Right ventricle myocardium inferior (tissue), 1 donor: ENCODE measurements at regions not wholly inside any gene's neighbourhood (a gene's known extent, or its start where the extent isn't known, plus 50 kb on each side); places are given as distances from the start of the nearest gene placed in this dataset.
A peak's percentile ranks its signal among the peaks of the same experiment; 100 is the strongest.

Experiments
- ATAC-seq: fragments of 200-7000 bp; cut with Tn5 transposase; one replicate; pipeline ENCODE4 v1.9.1; 2020; ENCODE audit warnings: mild to moderate bottlenecking, moderate library complexity
- DNase-seq: peaks from one replicate; pipeline ENCODE4 v3.0.0; 2021; ENCODE audit errors: missing footprints
- intact Hi-C: fragments of 100-400 bp; cut with DNase I; formaldehyde crosslinking; loops from one replicate; pipeline ENCODE4 v1.11.0; 2022
- donor health status: DM: no; HTN: yes; CAD: no; lungs with severe emphysema.

DNA sequence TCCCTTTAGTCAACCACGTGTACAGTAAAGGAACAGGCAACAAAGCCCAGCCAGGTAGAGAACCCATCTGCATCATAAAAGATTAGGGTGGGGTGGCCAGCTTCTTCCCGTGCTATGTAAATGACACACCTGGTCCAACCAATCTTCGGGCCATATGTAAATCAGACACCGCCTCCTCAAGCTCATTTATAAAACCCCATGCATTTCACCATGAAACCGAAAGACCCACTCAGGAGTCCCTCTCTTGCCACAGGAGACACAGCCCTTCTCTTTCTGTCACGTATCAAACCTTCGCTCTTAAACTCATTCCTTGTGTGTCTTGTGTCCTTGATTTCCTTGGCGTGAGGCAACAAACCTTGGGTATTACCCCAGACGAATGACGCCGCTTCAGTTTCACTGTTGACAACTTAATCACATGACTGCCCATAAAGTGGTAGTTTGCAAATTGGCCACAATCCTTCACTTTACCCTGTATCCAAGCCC, 59.8 kb upstream of the TBPL2 start:
- DNase-seq, result no peak
- no peak for ATAC-seq
- intact Hi-C loops, result no loop called here

DNA sequence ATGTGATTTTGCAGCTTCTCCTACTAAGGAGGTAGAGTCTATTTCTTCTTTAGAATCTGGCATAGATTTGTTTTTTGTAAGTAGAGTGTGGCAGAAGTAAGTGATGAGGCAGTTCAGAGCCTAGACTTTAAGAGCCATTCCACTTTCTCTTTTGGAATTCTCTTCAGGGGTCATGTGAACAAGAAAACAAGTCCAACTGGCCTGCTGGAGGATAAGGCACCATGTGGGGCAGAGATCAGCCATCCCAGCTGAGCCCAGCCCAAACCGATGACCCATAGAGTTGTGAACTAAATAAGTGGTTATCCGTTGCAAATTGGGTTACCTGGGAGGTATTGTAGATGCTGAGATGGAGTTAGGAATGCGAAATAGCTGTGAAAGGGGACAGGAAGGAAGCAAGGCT, 60.3 kb upstream of the TBPL2 start:
- intact Hi-C loops, result no loop called here
- ATAC-seq, result no peak
- no peak for DNase-seq

DNA sequence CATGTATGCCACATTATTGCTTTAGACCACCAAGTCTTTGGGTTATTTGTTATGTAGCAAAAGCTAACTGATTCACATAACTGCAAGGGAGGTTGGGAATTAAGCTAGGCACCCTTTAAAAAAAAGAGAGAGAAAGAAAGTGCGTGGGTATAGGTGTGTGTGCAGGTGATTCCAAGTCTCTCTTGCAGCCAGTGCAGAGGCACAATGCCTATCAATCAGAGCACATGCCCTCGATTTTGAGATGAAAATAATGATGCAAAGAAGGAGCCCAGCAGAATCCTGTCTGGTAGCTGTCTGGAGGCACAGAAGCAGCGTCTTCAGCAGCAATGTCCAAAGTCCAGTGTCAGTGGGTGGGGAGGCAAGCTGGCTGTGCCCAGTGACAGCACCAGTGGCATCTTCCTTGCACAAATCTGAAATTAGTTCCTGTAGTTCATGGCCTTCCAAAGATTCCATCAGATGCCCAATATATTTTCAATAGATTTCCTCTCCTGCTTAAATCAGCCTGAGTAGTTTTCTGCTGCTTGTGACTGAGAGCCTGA, 62.4 kb upstream of the TBPL2 start:
- intact Hi-C loops, result no loop called here
- ATAC-seq (no peak), DNase-seq (no peak)

DNA sequence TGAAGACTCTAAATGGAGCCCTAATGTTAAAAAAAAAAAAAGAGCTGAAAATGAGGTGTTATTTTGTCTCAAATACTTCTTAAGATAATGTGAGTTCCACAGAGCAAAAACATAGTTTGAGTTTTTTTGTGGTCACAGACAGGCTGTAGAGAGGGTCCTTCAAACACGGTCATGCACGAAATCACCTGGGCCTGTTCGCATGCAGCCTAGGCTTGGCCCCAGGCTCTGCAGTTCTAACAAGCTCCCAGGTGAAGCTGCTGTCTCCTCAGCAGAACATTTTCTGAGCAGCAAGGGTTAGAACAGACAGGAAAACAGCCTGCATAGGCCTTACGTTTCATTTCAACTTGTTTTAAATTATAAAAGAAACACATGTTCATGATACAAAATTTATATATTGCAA, 65.4 kb upstream of the TBPL2 start:
- ATAC-seq, result no peak
- intact Hi-C loops, result no loop called here
- DNase-seq, result no peak

DNA sequence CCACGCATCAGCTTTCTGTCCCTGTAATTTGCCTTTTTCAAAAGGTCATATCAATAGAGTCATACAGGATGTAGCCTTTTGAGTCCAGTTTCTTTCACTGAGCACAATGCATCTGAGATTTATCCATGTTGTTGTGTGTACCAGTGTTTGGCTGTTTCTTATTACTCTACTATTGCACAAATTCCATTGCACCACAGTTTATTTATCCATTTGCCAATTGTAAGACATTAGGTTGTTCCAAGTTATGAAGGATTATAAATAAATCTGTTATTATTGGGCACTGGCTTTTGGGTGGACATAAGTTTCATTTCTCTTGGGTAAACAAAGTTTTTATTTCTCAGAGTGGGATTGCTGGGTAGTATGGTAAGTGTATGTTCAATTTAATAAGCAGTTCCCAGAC, 68.3 kb upstream of the TBPL2 start:
- intact Hi-C loops, result no loop called here
- DNase-seq (no peak), ATAC-seq (no peak)

DNA sequence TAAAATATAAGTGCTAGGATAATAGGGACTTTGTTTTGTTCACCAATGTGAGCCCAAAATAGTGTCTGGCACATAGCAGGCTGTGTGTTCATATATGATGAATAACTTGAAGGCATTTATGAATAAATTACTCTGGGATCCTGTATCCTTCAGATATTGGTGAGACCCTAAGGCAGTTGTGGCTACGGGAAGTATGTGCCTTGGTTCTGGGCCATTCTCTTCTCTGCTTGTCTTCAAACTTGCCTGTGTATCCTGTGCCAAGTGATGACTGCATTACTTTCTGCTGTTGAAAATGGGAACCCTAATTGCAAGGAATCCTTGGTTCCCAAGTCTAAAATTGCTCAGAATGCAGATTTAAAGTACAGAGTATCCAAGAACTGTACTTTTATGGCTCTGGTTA, 67.6 kb upstream of the KTN1 start:
- no peak for DNase-seq
- no peak for ATAC-seq
- intact Hi-C loops, result no loop called here

DNA sequence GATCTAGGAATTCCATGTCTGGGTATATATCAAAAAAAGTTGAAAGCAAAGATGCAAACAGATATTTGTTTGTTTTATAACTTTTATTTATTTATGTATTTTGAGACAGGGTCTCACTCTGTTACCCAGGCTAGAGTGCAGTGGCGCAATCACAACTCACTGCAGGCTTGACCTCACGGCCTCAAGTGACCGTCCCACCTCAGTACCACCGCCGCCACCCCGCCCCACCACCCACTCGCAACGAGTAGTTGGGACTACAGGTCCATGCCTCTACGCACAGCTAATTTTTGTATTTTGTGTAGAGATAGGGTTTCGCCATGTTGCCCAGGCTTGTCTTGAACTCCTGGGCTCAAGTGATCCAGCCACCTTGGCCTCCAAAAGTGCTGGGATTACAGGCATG, 66.5 kb upstream of the KTN1 start:
- intact Hi-C loops, result no loop called here
- ATAC-seq, result no peak
- DNase-seq, result peak; percentile 60

DNA sequence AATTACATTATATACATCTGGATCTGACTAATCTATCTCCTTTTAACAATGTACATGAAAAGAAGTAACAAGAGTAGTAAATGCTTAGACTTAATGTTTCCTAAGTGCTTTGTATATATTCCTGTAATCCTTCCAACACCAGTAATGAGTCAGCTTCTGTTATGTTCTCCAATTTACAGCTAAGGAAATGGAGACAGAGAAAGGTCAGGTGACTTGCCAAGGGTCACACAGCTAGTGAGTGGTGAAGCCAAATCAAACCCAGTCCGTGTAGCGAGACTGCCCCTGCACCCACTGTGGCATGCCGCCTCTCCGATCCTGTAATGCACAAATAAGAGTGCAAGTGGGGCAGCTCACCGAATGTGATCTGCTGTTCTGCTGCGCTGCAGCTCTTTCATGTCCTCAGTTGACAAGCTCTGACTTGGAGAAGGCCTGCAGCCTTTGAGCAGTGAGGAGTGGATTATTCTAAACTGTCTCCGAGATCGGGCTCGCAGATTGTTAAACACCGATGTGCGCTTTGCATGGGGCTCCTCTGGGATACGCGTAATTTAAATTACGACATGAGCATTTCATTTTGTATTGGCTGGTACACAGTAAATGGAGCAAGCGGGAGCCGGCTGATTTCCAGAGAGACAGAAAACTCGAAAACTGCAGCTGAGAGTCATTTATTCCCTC, 65.1 kb upstream of the KTN1 start:
- no peak for DNase-seq
- intact Hi-C loops, result no loop called here

DNA sequence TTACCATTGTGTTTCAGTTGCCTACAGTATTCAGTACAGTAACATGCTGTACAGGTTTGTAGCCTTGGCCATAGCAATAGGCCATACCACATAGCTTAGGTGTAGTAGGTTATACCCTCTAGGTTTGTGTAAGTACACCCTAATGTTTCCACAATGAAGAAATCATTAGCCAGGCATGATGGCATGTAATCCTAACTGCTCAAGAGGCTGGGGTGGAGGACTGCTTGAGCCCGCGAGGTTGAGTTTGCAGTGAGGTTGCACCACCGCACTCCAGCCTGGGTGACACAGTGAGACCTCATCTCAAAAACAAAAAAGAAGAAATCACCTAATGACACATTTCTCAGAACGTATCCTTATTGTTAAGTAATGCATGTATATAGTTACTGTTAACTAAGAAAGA, 63.2 kb upstream of the KTN1 start:
- intact Hi-C loops, result no loop called here
- DNase-seq (no peak), ATAC-seq (no peak)

More for the DNA sequence above, 65.1 kb upstream of the KTN1 start:
- no peak for ATAC-seq

DNA sequence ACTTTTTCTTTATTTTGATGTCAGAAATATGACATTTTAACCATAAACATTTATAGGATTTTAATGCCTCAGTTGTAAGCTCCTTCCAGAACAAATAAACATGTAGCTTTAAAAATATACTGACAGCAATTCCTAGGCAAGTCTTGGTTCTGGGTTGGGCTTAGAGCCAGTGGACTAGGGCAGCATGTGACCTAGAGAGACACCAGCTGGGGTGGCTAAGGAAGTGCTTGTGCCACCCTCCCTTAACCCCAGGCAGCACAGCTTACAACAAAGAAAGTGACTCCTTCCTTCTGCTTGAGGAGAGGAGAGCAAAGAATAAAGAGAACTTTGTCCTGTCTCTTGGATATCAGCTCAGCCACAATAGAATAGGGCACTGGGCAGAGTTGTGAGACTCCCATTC, 61.6 kb upstream of the KTN1 start:
- DNase-seq (no peak), ATAC-seq (no peak)
- intact Hi-C loops, result no loop called here

DNA sequence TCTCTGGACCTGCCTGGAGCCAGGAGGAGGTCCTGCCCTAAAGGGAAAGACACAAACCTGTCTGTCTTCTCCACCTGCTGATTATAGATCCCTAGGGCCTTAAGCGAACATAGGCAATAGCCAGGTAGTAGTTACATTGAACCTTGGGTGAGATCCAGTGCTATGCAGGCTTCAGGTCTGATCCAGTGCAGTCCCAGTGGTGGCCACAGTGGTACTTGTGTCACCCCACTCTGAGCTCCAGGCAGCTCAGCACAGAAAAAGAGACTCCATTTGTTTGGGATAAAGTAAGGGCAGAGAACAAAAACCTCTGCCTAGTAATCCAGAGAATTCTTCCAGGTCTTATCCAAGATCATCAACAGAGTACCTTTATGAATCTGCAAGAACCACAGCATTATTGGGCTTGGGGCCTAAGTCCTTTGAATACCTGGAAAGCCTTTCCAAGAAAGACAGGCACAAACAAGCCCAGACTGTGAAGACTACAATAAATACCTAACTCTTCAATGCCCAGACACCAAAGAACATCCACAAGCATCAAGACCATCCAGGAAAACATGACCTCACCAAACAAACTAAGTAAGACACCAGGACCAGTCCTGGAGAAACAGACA, 60.4 kb upstream of the KTN1 start:
- intact Hi-C loops, result no loop called here
- ATAC-seq (no peak), DNase-seq (no peak)

DNA sequence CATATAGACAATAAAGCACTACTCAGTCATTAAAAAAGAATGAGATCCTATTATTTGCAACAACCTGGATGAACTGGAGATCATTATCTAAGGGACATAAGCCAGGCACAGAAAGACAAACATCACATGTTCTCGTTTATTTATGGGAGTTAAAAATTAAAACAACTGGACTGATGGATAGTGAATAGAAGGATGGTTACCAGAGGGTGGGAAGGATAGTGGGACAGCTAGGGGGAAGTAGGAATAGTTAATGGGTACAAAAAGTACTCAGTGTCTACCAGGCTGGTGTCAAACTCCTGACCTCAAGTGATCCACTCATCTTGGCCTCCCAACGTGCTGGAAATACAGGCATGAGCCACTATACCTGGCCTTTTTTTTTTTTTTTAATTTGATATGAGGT, 56.7 kb upstream of the KTN1 start:
- ATAC-seq (no peak), DNase-seq (no peak)
- intact Hi-C loops, result no loop called here
